ENCODE measurements at regions not wholly inside any gene's neighbourhood (a gene's known extent, or its start where the extent isn't known, plus 50 kb on each side); places are given as distances from the start of the nearest gene placed in this dataset.

- TF ChIP-seq CTCF (conservative IDR thresholded peaks at IDR 0.05; ENCODE audit: low read length) (no peak), EZH2phosphoT487 (IDR thresholded peaks at IDR 0.05; ENCODE audit: borderline replicate concordance, low read depth, low read length) (no peak)
Measured at GRCh38 chr3:18201315-18201714, 223.8 kb downstream of the SATB1 start.
